ENCODE measurements at regions not wholly inside any gene's neighbourhood (a gene's known extent, or its start where the extent isn't known, plus 50 kb on each side); places are given as distances from the start of the nearest gene placed in this dataset.

DNA sequence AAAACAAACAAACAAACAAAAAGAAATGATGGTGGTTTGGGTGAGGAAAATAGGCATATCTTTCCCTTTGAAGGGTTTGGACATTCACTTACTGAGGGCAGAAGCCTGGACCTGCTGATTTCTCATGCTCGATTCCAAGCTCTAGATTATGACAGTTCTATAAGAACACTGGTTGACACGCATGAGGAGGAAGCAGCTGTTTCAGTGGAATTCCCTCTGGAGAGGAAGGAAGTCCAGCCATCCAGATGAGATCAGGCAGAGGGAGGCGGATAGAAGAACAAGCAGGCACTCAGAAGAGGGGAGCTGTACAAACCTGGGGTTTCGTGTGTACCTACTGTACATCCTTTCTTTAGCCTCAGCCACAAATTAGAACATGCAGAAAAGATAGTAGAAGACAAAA lies 691.9 kb downstream of the INHBA start:
- TF ChIP-seq POLR2AphosphoS5 (IDR thresholded peaks at IDR 0.05) (no peak), POLR2A (IDR thresholded peaks at IDR 0.05) (no peak), EP300 (IDR thresholded peaks at IDR 0.05) (no peak)
- TF ChIP-seq, protein P1, sequence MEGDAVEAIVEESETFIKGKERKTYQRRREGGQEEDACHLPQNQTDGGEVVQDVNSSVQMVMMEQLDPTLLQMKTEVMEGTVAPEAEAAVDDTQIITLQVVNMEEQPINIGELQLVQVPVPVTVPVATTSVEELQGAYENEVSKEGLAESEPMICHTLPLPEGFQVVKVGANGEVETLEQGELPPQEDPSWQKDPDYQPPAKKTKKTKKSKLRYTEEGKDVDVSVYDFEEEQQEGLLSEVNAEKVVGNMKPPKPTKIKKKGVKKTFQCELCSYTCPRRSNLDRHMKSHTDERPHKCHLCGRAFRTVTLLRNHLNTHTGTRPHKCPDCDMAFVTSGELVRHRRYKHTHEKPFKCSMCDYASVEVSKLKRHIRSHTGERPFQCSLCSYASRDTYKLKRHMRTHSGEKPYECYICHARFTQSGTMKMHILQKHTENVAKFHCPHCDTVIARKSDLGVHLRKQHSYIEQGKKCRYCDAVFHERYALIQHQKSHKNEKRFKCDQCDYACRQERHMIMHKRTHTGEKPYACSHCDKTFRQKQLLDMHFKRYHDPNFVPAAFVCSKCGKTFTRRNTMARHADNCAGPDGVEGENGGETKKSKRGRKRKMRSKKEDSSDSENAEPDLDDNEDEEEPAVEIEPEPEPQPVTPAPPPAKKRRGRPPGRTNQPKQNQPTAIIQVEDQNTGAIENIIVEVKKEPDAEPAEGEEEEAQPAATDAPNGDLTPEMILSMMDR (IDR thresholded peaks at IDR 0.05), result no peak
